IMR-90 (cell line): ENCODE measurements at regions not wholly inside any gene's neighbourhood (a gene's known extent, or its start where the extent isn't known, plus 50 kb on each side); places are given as distances from the start of the nearest gene placed in this dataset.

Source experiments
- ATAC-seq: fragments of 200-7000 bp; cut with Tn5 transposase; 2 replicates; pipeline ENCODE4 v1.9.1; 2020; ENCODE audit warnings: low read depth, mild to moderate bottlenecking, moderate library complexity
- BruUV-seq: library from RNA; stranded (reverse); fragments of 400-500 nt; replicated peaks from 2 replicates; lab custom pipeline; 2021; lab: Mats Ljungman, UMichigan
- CTCF ChIA-PET: fragments of 300-600 bp; formaldehyde crosslinking; extraction: SDS; loops from one replicate; lab custom pipeline; 2021; ENCODE audit warnings: antibody characterized with exemption; lab: Yijun Ruan, JAX
- POLR2A ChIA-PET: fragments of 300-600 bp; sonication (Branson Sonifier 250); formaldehyde crosslinking; loops from one replicate; lab custom pipeline; 2022; ENCODE audit warnings: antibody characterized with exemption; ENCODE audit not compliant: unreplicated experiment; lab: Charles Lee
- DNase-seq: peaks from one replicate; pipeline ENCODE4 v3.0.0; 2013
- H2AFZ ChIP-seq: replicated peaks from 2 replicates; pipeline ENCODE3; 2013; ENCODE audit warnings: low read length, mild to moderate bottlenecking; ENCODE audit not compliant: poor library complexity
- H2AK5ac ChIP-seq: 2 replicates; pipeline ENCODE4 v1.6.1; 2013; ENCODE audit warnings: low read depth, low read length, inconsistent platforms
- H2AK9ac ChIP-seq: replicated peaks from 2 replicates; pipeline ENCODE3; 2013; ENCODE audit warnings: mild to moderate bottlenecking, low read depth, low read length, moderate library complexity; ENCODE audit not compliant: poor library complexity
- H2BK120ac ChIP-seq: 2 replicates; pipeline ENCODE4 v1.6.1; 2013; ENCODE audit warnings: low read depth, low read length, inconsistent platforms
- H2BK15ac ChIP-seq: 3 replicates; pipeline ENCODE4 v1.6.1; 2013; ENCODE audit warnings: low read depth, low read length, inconsistent platforms
- H2BK20ac ChIP-seq: 2 replicates; pipeline ENCODE4 v1.6.1; 2013; ENCODE audit warnings: low read depth, mild to moderate bottlenecking, inconsistent platforms, low read length, moderate library complexity
- H2BK5ac ChIP-seq: 2 replicates; pipeline ENCODE4 v1.6.1; 2013; ENCODE audit warnings: mild to moderate bottlenecking, low read depth, low read length, inconsistent platforms; ENCODE audit not compliant: poor library complexity, severe bottlenecking
- H3K14ac ChIP-seq: replicated peaks from 2 replicates; pipeline ENCODE4 v1.6.1; 2013; ENCODE audit warnings: low read depth, low read length, inconsistent platforms
- H3K18ac ChIP-seq: 2 replicates; pipeline ENCODE4 v1.6.1; 2013; ENCODE audit warnings: low read depth, low read length, control low read depth
- H3K23ac ChIP-seq: 2 replicates; pipeline ENCODE4 v1.6.1; 2013; ENCODE audit warnings: low read depth, low read length, inconsistent platforms
- H3K27ac ChIP-seq: 2 replicates; pipeline ENCODE4 v1.5.1; 2013; ENCODE audit warnings: mild to moderate bottlenecking, control low read depth, low read length; ENCODE audit not compliant: insufficient read depth
- H3K27me3 ChIP-seq: 2 replicates; pipeline ENCODE4 v1.6.1; 2013; ENCODE audit warnings: low read length; ENCODE audit not compliant: control insufficient read depth, insufficient read depth
- H3K36me3 ChIP-seq: 2 replicates; pipeline ENCODE4 v1.6.1; 2013; ENCODE audit warnings: low read length, mixed read lengths; ENCODE audit not compliant: control insufficient read depth, insufficient read depth
- H3K4ac ChIP-seq: 2 replicates; pipeline ENCODE4 v1.6.1; 2013; ENCODE audit warnings: low read depth, low read length, inconsistent platforms
- H3K4me1 ChIP-seq: 2 replicates; pipeline ENCODE4 v1.6.1; 2013; ENCODE audit warnings: low read length, mixed read lengths; ENCODE audit not compliant: control insufficient read depth, insufficient read depth
- H3K4me2 ChIP-seq: 2 replicates; pipeline ENCODE4 v1.6.1; 2013; ENCODE audit warnings: low read depth, mild to moderate bottlenecking, control low read depth, low read length, moderate library complexity
- H3K4me3 ChIP-seq: 2 replicates; pipeline ENCODE4 v1.5.1; 2013; ENCODE audit warnings: low read depth, mild to moderate bottlenecking, control low read depth, low read length, moderate library complexity; ENCODE audit not compliant: insufficient read depth
- H3K56ac ChIP-seq: 2 replicates; pipeline ENCODE4 v1.6.1; 2013; ENCODE audit warnings: low read length, inconsistent platforms; ENCODE audit not compliant: insufficient read depth; ENCODE audit errors: extremely low read depth
- H3K79me1 ChIP-seq, 2 experiments: 2 replicates each; pipeline ENCODE4 v1.6.1; 2013; ENCODE audit warnings: low read length in 2 of 2, inconsistent platforms in 1 of 2, low read depth in 1 of 2
- H3K9ac ChIP-seq: 2 replicates; pipeline ENCODE4 v1.6.1; 2013; ENCODE audit warnings: low read depth, low read length, control low read depth
- H3K9me1 ChIP-seq: 2 replicates; pipeline ENCODE4 v1.6.1; 2013; ENCODE audit warnings: low read length, inconsistent platforms; ENCODE audit not compliant: insufficient read depth
- H3K9me3 ChIP-seq: 2 replicates; pipeline ENCODE4 v1.6.1; 2013; ENCODE audit warnings: low read length; ENCODE audit not compliant: control insufficient read depth, insufficient read depth
- H4K20me1 ChIP-seq: 2 replicates; pipeline ENCODE4 v1.6.1; 2013; ENCODE audit warnings: low read length, inconsistent platforms; ENCODE audit not compliant: insufficient read depth
- H4K5ac ChIP-seq: 2 replicates; pipeline ENCODE4 v1.6.1; 2013; ENCODE audit warnings: mild to moderate bottlenecking, low read depth, low read length, control low read depth
- H4K8ac ChIP-seq, 2 experiments: 2 replicates each; pipeline ENCODE4 v1.6.1; 2013; ENCODE audit warnings: low read depth in 2 of 2, low read length in 2 of 2, control low read depth in 1 of 2, inconsistent platforms in 1 of 2
- H4K91ac ChIP-seq: 2 replicates; pipeline ENCODE4 v1.6.1; 2013; ENCODE audit warnings: low read depth, low read length, inconsistent platforms; ENCODE audit not compliant: insufficient read depth
- BHLHE40 ChIP-seq: fragments of 150-350 bp; IDR thresholded peaks from 2 replicates; pipeline ENCODE4 v1.6.1; 2016; ENCODE audit warnings: mild to moderate bottlenecking, low read depth, low read length
- CEBPB ChIP-seq: IDR thresholded peaks from 2 replicates; pipeline ENCODE4 v1.6.1; 2012; ENCODE audit warnings: low read depth, low read length, improper control_type of control experiment
- CHD1 ChIP-seq: IDR thresholded peaks from 2 replicates; pipeline ENCODE4 v1.6.1; 2012; ENCODE audit warnings: low read depth, low read length, improper control_type of control experiment
- CTCF ChIP-seq: conservative IDR thresholded peaks from 2 replicates; pipeline ENCODE4 v1.5.1; 2012; ENCODE audit warnings: mild to moderate bottlenecking, low read depth, low read length, improper control_type of control experiment
- ELK1 ChIP-seq: fragments of 150-350 bp; IDR thresholded peaks from 2 replicates; pipeline ENCODE4 v1.6.1; 2016; ENCODE audit warnings: low read depth, mild to moderate bottlenecking, low read length, moderate library complexity, borderline replicate concordance
- FOS ChIP-seq: fragments of 150-350 bp; IDR thresholded peaks from 2 replicates; pipeline ENCODE4 v1.6.1; 2016; ENCODE audit warnings: low read depth, low read length
- MAFK ChIP-seq: IDR thresholded peaks from 2 replicates; pipeline ENCODE4 v1.6.1; 2012; ENCODE audit warnings: low read depth, low read length, improper control_type of control experiment
- MAZ ChIP-seq: IDR thresholded peaks from 2 replicates; pipeline ENCODE4 v1.6.1; 2012; ENCODE audit warnings: low read depth, mild to moderate bottlenecking, low read length, improper control_type of control experiment, moderate library complexity, borderline replicate concordance
- MXI1 ChIP-seq: IDR thresholded peaks from 2 replicates; pipeline ENCODE4 v1.6.1; 2012; ENCODE audit warnings: low read depth, mild to moderate bottlenecking, low read length, moderate library complexity, borderline replicate concordance
- NFE2L2 ChIP-seq: fragments of 150-350 bp; IDR thresholded peaks from 2 replicates; pipeline ENCODE4 v1.6.1; 2016; ENCODE audit warnings: low read depth, mild to moderate bottlenecking, low read length
- POLR2A ChIP-seq: IDR thresholded peaks from 2 replicates; pipeline ENCODE4 v1.6.1; 2012; ENCODE audit warnings: mild to moderate bottlenecking, low read depth, low read length
- RAD21 ChIP-seq: IDR thresholded peaks from 2 replicates; pipeline ENCODE4 v1.6.1; 2012; ENCODE audit warnings: low read length, improper control_type of control experiment
- RCOR1 ChIP-seq: IDR thresholded peaks from 2 replicates; pipeline ENCODE4 v1.6.1; 2012; ENCODE audit warnings: mild to moderate bottlenecking, low read length, improper control_type of control experiment; ENCODE audit not compliant: insufficient replicate concordance
- RFX5 ChIP-seq: IDR thresholded peaks from 2 replicates; pipeline ENCODE4 v1.8.0; 2012; ENCODE audit warnings: low read depth, mild to moderate bottlenecking, low read length, moderate library complexity
- SMC3 ChIP-seq: fragments of 150-350 bp; IDR thresholded peaks from 2 replicates; pipeline ENCODE4 v1.6.1; 2016; ENCODE audit warnings: low read depth, mild to moderate bottlenecking, antibody characterized with exemption, low read length, moderate library complexity
- USF2 ChIP-seq: fragments of 150-350 bp; IDR thresholded peaks from 2 replicates; pipeline ENCODE4 v1.6.1; 2017; ENCODE audit warnings: mild to moderate bottlenecking, antibody characterized with exemption, low read length, low read depth
- WGBS, 2 experiments: methylation state at CpG; one replicate each; pipeline versions ENCODE4 v1.1.5 to v1.1.7; 2013; ENCODE audit warnings: missing lambda C conversion rate in 2 of 2; ENCODE audit not compliant: insufficient read length in 1 of 2; ENCODE audit errors: extremely low coverage in 2 of 2; 5-methylcytosine and 5-hydroxymethylcytosine counted together
- dilution Hi-C: fragments of 300-500 bp; cut with HindIII; formaldehyde crosslinking; loops from one replicate; pipeline ENCODE4 v1.14.3; 2018; ENCODE audit warnings: low sequenced_read_pairs; ENCODE audit not compliant: unreplicated experiment
- in situ Hi-C: fragments of 300-500 bp; cut with MboI; formaldehyde crosslinking; loops from 3 replicates; pipeline ENCODE4 v1.14.3; 2019; ENCODE audit warnings: low sequenced_read_pairs, inconsistent platforms, mixed read lengths
- intact Hi-C: fragments of 100-400 bp; cut with micrococcal nuclease; formaldehyde crosslinking; loops from 2 replicates; pipeline ENCODE4 v1.10.0; 2022

- POLR2A ChIA-PET = no interaction called here
- Histone ChIP-seq H2AFZ (no peak overlapping the region), H4K5ac (no peak overlapping the region), H3K18ac (no peak overlapping the region), H3K9me3 (no peaks in the 10 kb centered on the region), H4K8ac (no peak overlapping the region), H2BK20ac (no peak overlapping the region), H4K91ac (no peak overlapping the region), H4K20me1 (no peaks in the 10 kb centered on the region), H3K9me1 (no peaks in the 10 kb centered on the region), H3K36me3 (no peaks in the 10 kb centered on the region), H3K9ac (no peak overlapping the region), H2BK120ac (no peak overlapping the region), H3K4ac (no peak overlapping the region), H3K4me1 (no peaks in the 10 kb centered on the region), H3K27me3 (no peaks in the 10 kb centered on the region), H2AK5ac (no peak overlapping the region), H2BK5ac (no peak overlapping the region), H3K23ac (no peak overlapping the region), H3K56ac (no peak overlapping the region), H3K4me2 (no peak overlapping the region), H2BK15ac (no peak overlapping the region), H3K14ac (no peak overlapping the region), H3K27ac (no peak overlapping the region), H3K4me3 (no peak overlapping the region), H2AK9ac (no peak overlapping the region), H3K79me1 (no peaks in the 10 kb centered on the region)
- BruUV-seq = no TSS peak
- CTCF ChIA-PET = no interaction called here
- TF ChIP-seq ELK1 = no peak
- no peak for TF ChIP-seq CHD1
- TF ChIP-seq MXI1 = no peak
- TF ChIP-seq CTCF = no peak
- no peak for TF ChIP-seq RCOR1
- no peak for TF ChIP-seq CEBPB
- no peak for TF ChIP-seq MAZ
- TF ChIP-seq USF2 = no peak
- TF ChIP-seq FOS = no peak
- no peak for TF ChIP-seq SMC3
- no peak for TF ChIP-seq RFX5
- TF ChIP-seq POLR2A = no peak
- TF ChIP-seq NFE2L2 = no peak
- TF ChIP-seq RAD21 = no peak
- TF ChIP-seq BHLHE40 = no peak
- TF ChIP-seq MAFK = no peak
- in situ Hi-C loops (no loop called here), intact Hi-C loops (no loop called here), dilution Hi-C loops (no loop called here)
- ATAC-seq (no peak), DNase-seq (no peak)
- WGBS, 2 experiments = 40% methylated on average over 2 of the region's 6 CpGs; no CpG with 5 or more reads in 1 of the 2 experiments
Measured at GRCh38 chr5:152177626-152178349, 227.3 kb downstream of the NMUR2 start.
